ENCODE measurements at regions not wholly inside any gene's neighbourhood (a gene's known extent, or its start where the extent isn't known, plus 50 kb on each side); places are given as distances from the start of the nearest gene placed in this dataset.

DNA sequence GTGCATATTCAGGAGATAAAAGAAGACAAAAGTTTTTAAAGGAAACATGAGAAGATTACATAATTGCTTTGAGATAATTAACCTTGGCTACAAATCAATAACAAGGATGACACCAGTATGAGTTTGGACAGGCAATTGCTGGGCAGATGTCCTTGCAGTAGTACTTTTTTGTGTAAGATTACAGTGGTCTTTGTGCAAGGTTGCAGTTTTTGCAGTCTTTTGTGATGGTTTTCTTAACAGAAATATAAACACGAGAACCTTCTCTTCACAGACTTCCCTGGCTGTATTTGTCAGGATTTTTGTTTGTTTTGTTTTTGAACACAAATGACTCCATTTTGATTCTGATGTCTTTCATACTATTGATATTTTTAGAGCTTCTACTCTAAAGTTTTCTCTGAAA, 128.3 kb upstream of the ALCAM start (continued):
- TF ChIP-seq, protein P1, sequence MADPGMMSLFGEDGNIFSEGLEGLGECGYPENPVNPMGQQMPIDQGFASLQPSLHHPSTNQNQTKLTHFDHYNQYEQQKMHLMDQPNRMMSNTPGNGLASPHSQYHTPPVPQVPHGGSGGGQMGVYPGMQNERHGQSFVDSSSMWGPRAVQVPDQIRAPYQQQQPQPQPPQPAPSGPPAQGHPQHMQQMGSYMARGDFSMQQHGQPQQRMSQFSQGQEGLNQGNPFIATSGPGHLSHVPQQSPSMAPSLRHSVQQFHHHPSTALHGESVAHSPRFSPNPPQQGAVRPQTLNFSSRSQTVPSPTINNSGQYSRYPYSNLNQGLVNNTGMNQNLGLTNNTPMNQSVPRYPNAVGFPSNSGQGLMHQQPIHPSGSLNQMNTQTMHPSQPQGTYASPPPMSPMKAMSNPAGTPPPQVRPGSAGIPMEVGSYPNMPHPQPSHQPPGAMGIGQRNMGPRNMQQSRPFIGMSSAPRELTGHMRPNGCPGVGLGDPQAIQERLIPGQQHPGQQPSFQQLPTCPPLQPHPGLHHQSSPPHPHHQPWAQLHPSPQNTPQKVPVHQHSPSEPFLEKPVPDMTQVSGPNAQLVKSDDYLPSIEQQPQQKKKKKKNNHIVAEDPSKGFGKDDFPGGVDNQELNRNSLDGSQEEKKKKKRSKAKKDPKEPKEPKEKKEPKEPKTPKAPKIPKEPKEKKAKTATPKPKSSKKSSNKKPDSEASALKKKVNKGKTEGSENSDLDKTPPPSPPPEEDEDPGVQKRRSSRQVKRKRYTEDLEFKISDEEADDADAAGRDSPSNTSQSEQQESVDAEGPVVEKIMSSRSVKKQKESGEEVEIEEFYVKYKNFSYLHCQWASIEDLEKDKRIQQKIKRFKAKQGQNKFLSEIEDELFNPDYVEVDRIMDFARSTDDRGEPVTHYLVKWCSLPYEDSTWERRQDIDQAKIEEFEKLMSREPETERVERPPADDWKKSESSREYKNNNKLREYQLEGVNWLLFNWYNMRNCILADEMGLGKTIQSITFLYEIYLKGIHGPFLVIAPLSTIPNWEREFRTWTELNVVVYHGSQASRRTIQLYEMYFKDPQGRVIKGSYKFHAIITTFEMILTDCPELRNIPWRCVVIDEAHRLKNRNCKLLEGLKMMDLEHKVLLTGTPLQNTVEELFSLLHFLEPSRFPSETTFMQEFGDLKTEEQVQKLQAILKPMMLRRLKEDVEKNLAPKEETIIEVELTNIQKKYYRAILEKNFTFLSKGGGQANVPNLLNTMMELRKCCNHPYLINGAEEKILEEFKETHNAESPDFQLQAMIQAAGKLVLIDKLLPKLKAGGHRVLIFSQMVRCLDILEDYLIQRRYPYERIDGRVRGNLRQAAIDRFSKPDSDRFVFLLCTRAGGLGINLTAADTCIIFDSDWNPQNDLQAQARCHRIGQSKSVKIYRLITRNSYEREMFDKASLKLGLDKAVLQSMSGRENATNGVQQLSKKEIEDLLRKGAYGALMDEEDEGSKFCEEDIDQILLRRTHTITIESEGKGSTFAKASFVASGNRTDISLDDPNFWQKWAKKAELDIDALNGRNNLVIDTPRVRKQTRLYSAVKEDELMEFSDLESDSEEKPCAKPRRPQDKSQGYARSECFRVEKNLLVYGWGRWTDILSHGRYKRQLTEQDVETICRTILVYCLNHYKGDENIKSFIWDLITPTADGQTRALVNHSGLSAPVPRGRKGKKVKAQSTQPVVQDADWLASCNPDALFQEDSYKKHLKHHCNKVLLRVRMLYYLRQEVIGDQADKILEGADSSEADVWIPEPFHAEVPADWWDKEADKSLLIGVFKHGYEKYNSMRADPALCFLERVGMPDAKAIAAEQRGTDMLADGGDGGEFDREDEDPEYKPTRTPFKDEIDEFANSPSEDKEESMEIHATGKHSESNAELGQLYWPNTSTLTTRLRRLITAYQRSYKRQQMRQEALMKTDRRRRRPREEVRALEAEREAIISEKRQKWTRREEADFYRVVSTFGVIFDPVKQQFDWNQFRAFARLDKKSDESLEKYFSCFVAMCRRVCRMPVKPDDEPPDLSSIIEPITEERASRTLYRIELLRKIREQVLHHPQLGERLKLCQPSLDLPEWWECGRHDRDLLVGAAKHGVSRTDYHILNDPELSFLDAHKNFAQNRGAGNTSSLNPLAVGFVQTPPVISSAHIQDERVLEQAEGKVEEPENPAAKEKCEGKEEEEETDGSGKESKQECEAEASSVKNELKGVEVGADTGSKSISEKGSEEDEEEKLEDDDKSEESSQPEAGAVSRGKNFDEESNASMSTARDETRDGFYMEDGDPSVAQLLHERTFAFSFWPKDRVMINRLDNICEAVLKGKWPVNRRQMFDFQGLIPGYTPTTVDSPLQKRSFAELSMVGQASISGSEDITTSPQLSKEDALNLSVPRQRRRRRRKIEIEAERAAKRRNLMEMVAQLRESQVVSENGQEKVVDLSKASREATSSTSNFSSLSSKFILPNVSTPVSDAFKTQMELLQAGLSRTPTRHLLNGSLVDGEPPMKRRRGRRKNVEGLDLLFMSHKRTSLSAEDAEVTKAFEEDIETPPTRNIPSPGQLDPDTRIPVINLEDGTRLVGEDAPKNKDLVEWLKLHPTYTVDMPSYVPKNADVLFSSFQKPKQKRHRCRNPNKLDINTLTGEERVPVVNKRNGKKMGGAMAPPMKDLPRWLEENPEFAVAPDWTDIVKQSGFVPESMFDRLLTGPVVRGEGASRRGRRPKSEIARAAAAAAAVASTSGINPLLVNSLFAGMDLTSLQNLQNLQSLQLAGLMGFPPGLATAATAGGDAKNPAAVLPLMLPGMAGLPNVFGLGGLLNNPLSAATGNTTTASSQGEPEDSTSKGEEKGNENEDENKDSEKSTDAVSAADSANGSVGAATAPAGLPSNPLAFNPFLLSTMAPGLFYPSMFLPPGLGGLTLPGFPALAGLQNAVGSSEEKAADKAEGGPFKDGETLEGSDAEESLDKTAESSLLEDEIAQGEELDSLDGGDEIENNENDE (IDR thresholded peaks at IDR 0.05; ENCODE audit: insufficient replicate concordance, low read length) = no peak
